Astrocyte (in vitro differentiated cells and primary cell): ENCODE measurements at regions not wholly inside any gene's neighbourhood (a gene's known extent, or its start where the extent isn't known, plus 50 kb on each side); places are given as distances from the start of the nearest gene placed in this dataset.

ENCODE experiments used
- EZH2 ChIP-seq: IDR thresholded peaks from 2 replicates; pipeline ENCODE4 v1.6.1; 2012; ENCODE audit warnings: mild to moderate bottlenecking, low read length, inconsistent platforms; ENCODE audit not compliant: insufficient read depth
- TF ChIP-seq, protein P1 (sequence below): IDR thresholded peaks from 2 replicates; pipeline ENCODE4 v1.5.1; 2011; ENCODE audit warnings: low read depth, mild to moderate bottlenecking, inconsistent platforms, low read length, moderate library complexity; ENCODE audit not compliant: insufficient read depth

DNA sequence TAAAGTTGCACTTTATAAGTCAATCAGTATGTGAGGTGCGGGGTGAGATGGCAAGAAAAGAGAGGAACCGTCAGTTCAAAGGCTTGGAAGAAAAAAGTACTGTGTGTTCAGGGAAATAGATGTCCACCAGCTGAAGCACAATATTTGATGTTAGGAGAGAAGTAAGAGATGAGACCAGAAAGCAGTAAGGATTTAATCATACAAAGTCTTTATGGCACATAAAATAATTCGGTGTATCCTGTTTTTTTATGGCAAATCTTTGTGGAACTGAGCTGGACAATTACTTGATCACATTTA is 197.2 kb downstream of the FAXC start:
- TF ChIP-seq EZH2, result no peak
- TF ChIP-seq, protein P1, sequence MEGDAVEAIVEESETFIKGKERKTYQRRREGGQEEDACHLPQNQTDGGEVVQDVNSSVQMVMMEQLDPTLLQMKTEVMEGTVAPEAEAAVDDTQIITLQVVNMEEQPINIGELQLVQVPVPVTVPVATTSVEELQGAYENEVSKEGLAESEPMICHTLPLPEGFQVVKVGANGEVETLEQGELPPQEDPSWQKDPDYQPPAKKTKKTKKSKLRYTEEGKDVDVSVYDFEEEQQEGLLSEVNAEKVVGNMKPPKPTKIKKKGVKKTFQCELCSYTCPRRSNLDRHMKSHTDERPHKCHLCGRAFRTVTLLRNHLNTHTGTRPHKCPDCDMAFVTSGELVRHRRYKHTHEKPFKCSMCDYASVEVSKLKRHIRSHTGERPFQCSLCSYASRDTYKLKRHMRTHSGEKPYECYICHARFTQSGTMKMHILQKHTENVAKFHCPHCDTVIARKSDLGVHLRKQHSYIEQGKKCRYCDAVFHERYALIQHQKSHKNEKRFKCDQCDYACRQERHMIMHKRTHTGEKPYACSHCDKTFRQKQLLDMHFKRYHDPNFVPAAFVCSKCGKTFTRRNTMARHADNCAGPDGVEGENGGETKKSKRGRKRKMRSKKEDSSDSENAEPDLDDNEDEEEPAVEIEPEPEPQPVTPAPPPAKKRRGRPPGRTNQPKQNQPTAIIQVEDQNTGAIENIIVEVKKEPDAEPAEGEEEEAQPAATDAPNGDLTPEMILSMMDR, result no peak
